LNCAP (cell line): ENCODE measurements at regions not wholly inside any gene's neighbourhood (a gene's known extent, or its start where the extent isn't known, plus 50 kb on each side); places are given as distances from the start of the nearest gene placed in this dataset.

Experiments used
- CTCF ChIP-seq: fragments of 450-650 bp; IDR thresholded peaks from 2 replicates; pipeline ENCODE4 v1.5.1; 2017; ENCODE audit warnings: mild to moderate bottlenecking

- TF ChIP-seq CTCF = no peak
Observed at GRCh38 chr1:38745476-38746401, 113.8 kb downstream of the RRAGC start.

GRCh38 chr1:38744452-38745350 is 114.9 kb downstream of the RRAGC start:
- TF ChIP-seq CTCF = no peak

GRCh38 chr1:38743184-38743583 is 116.4 kb downstream of the RRAGC start:
- no peak for TF ChIP-seq CTCF

GRCh38 chr1:38741341-38741740 is 118.2 kb downstream of the RRAGC start:
- TF ChIP-seq CTCF = no peak

GRCh38 chr1:38740487-38740886 is 119.1 kb downstream of the RRAGC start:
- no peak for TF ChIP-seq CTCF

GRCh38 chr1:38738207-38738606 is 121.4 kb downstream of the RRAGC start:
- no peak for TF ChIP-seq CTCF

GRCh38 chr1:38736399-38736798 is 123.2 kb downstream of the RRAGC start:
- TF ChIP-seq CTCF = no peak
